Liver (tissue), 3 donors: ENCODE measurements at regions not wholly inside any gene's neighbourhood (a gene's known extent, or its start where the extent isn't known, plus 50 kb on each side); places are given as distances from the start of the nearest gene placed in this dataset.

Source experiments
- CTCF ChIP-seq: fragments of 150-350 bp; IDR thresholded peaks from 2 replicates; pipeline ENCODE4 v1.5.1; 2017; ENCODE audit warnings: improper control_type of control experiment, low read depth, low read length; ENCODE audit not compliant: missing input control
- FOXA1 ChIP-seq: IDR thresholded peaks from 2 replicates; pipeline ENCODE4 v1.6.1; 2016; ENCODE audit warnings: antibody characterized with exemption
- GABPA ChIP-seq, 2 donors: IDR thresholded peaks in 1 of 2; conservative IDR thresholded peaks in 1 of 2; 2 replicates each; pipeline ENCODE4 v1.6.1; 2016; ENCODE audit warnings: antibody characterized with exemption in 2 of 2, mild to moderate bottlenecking in 1 of 2, moderate library complexity in 1 of 2
- HNF4G ChIP-seq: IDR thresholded peaks from 2 replicates; pipeline ENCODE4 v1.6.1; 2016; ENCODE audit warnings: antibody characterized with exemption
- JUND ChIP-seq, 2 donors: IDR thresholded peaks; 2 replicates each; pipeline ENCODE4 v1.6.1; 2016; ENCODE audit warnings: antibody characterized with exemption in 2 of 2
- RAD21 ChIP-seq, 2 donors: IDR thresholded peaks; 2 replicates each; pipeline ENCODE4 v1.6.1; 2016; ENCODE audit warnings: antibody characterized with exemption in 2 of 2, mild to moderate bottlenecking in 2 of 2
- REST ChIP-seq: IDR thresholded peaks from 2 replicates; pipeline ENCODE4 v1.6.1; 2016; ENCODE audit warnings: antibody characterized with exemption, mild to moderate bottlenecking
- TAF1 ChIP-seq: conservative IDR thresholded peaks from 2 replicates; pipeline ENCODE4 v1.6.1; 2016; ENCODE audit warnings: antibody characterized with exemption, mild to moderate bottlenecking
- ZBTB33 ChIP-seq: IDR thresholded peaks from 2 replicates; pipeline ENCODE4 v1.6.1; 2016; ENCODE audit warnings: antibody characterized with exemption
- donor health status: healthy.
- donor health status: healthy.

GRCh38 chr3:21944251-21944650 lies 193.2 kb upstream of the ZNF385D start:
- no peak for TF ChIP-seq HNF4G
- TF ChIP-seq ZBTB33 = no peak
- no peak for TF ChIP-seq CTCF
- no peak for TF ChIP-seq GABPA (IDR thresholded peaks at IDR 0.05 in 1 of 2, conservative IDR thresholded peaks at IDR 0.05 in 1 of 2)
- no peak for TF ChIP-seq JUND (IDR thresholded peaks at IDR 0.05)
- TF ChIP-seq RAD21 (IDR thresholded peaks at IDR 0.05) = no peak
- no peak for TF ChIP-seq REST
- TF ChIP-seq TAF1 = no peak
- no peak for TF ChIP-seq FOXA1
